ENCODE measurements at regions not wholly inside any gene's neighbourhood (a gene's known extent, or its start where the extent isn't known, plus 50 kb on each side); places are given as distances from the start of the nearest gene placed in this dataset.

DNA sequence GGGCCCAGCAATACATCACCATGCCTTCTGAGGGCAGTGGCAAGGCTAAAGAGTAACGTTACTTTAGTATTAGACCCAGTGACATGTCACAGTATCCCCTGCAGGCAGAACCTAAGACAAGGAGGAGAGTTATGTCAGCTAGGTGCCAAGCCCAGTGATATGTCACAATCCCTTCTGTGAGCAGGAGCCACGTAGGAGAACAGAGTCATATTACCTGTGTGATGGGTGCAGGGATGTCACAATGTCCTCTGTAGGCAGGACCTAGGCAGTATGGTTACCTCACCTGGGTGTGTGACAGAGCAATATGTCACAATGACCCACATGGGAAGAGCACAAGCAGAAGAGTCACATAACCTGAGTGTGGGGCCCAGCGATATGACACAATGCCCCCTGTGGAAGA lies 121.8 kb downstream of the ZNF675 start:
- H3K9me3 ChIP-seq (ENCODE audit: control extremely low read depth in 1 of 5, control insufficient read depth in 4 of 5, insufficient read depth in 2 of 5, low read depth in 1 of 5, low read length in 4 of 5), result peaks cover 1 to 29% (median 24%) of the 10 kb centered on the region in 5 experiments
- H3K27ac ChIP-seq (ENCODE audit: insufficient read depth in 1 of 2, low read depth in 1 of 2, low read length in 2 of 2, poor library complexity in 1 of 2, severe bottlenecking in 2 of 2), result no peak overlapping the region
- ChIA-PET CTCF (no interaction called here), POLR2A (no interaction called here)
- H3K4me3 ChIP-seq (ENCODE audit: control insufficient read depth in 1 of 7, extremely low read depth in 1 of 7, insufficient read depth in 4 of 7, low read depth in 2 of 7, low read length in 6 of 7), result no peak overlapping the region
- DNase-seq, result no peak
- H3K4me1 ChIP-seq (ENCODE audit: control extremely low read depth in 1 of 4, control insufficient read depth in 4 of 4, insufficient read depth in 4 of 4, low read length in 3 of 4), result no peaks in the 10 kb centered on the region
- H3K27me3 ChIP-seq (replicated peaks in 2 of 5; ENCODE audit: control insufficient read depth in 4 of 5, insufficient read depth in 5 of 5, low read length in 4 of 5), result no peaks in the 10 kb centered on the region
- 89% methylated on average over 3 of the region's 3 CpGs for WGBS (ENCODE audit: insufficient coverage)
- H3K36me3 ChIP-seq (ENCODE audit: control insufficient read depth in 4 of 4, insufficient read depth in 4 of 4, low read length in 3 of 4), result no peaks in the 10 kb centered on the region

DNA sequence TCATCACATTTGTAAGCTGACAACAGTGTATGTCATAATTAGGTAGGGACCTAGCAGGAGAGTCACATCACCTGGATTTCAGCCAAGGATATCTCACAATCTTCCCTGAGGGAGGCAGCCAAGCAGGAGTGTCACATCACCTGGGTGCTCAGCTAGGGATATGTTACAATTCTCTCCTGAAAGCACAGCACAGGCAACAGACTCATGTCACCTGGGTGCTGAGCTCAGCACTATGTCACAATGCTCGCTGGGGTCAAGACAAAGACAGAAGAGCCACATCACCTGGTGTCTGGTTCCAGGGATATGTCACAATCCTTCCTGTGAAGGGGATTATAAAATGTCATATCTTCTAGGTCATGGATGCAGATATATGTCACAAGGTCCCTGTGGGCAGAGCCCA lies 123.7 kb downstream of the ZNF675 start:
- 100% methylated on average over 1 of the region's 1 CpG for WGBS (ENCODE audit: insufficient coverage)
- H3K4me3 ChIP-seq (ENCODE audit: control insufficient read depth in 1 of 7, extremely low read depth in 1 of 7, insufficient read depth in 4 of 7, low read depth in 2 of 7, low read length in 6 of 7), result no peak overlapping the region
- no peaks in the 10 kb centered on the region for H3K27me3 ChIP-seq (replicated peaks in 2 of 5; ENCODE audit: control insufficient read depth in 4 of 5, insufficient read depth in 5 of 5, low read length in 4 of 5)
- peaks cover 2 to 29% (median 11%) of the 10 kb centered on the region in 5 experiments for H3K9me3 ChIP-seq (ENCODE audit: control extremely low read depth in 1 of 5, control insufficient read depth in 4 of 5, insufficient read depth in 2 of 5, low read depth in 1 of 5, low read length in 4 of 5)
- DNase-seq, result no peak
- no peaks in the 10 kb centered on the region for H3K36me3 ChIP-seq (ENCODE audit: control insufficient read depth in 4 of 4, insufficient read depth in 4 of 4, low read length in 3 of 4)
- CTCF ChIA-PET, result no interaction called here
- no peak overlapping the region for H3K27ac ChIP-seq (ENCODE audit: insufficient read depth in 1 of 2, low read depth in 1 of 2, low read length in 2 of 2, poor library complexity in 1 of 2, severe bottlenecking in 2 of 2)
- POLR2A ChIA-PET, result no interaction called here
- H3K4me1 ChIP-seq (ENCODE audit: control extremely low read depth in 1 of 4, control insufficient read depth in 4 of 4, insufficient read depth in 4 of 4, low read length in 3 of 4), result no peaks in the 10 kb centered on the region

DNA sequence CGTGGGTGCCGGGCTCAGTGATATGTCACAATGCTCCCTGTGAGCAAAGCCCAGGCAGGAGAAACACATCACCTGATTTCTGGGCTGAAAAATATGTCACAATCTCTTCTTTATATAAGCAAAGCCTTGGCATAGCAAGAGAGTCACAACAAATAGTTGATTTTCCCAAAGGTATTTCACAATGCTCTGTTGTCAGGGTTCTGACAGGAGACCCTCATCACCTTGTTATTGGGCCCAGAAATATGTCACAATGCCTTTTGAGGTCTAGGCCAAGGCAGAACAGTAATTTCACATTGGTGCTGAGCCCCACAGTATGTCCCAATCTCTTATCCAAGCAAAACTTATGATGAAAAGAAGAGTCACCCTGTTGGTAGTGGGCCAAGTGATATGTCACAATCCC lies 125.7 kb downstream of the ZNF675 start:
- ChIA-PET CTCF (no interaction called here), POLR2A (no interaction called here)
- H3K4me3 ChIP-seq (ENCODE audit: control insufficient read depth in 1 of 7, extremely low read depth in 1 of 7, insufficient read depth in 4 of 7, low read depth in 2 of 7, low read length in 6 of 7), result no peak overlapping the region
- H3K27ac ChIP-seq (ENCODE audit: insufficient read depth in 1 of 2, low read depth in 1 of 2, low read length in 2 of 2, poor library complexity in 1 of 2, severe bottlenecking in 2 of 2), result no peak overlapping the region
- no peaks in the 10 kb centered on the region for H3K36me3 ChIP-seq (ENCODE audit: control insufficient read depth in 4 of 4, insufficient read depth in 4 of 4, low read length in 3 of 4)
- H3K9me3 ChIP-seq (ENCODE audit: control extremely low read depth in 1 of 5, control insufficient read depth in 4 of 5, insufficient read depth in 2 of 5, low read depth in 1 of 5, low read length in 4 of 5), result peaks cover 3 to 22% (median 9%) of the 10 kb centered on the region in 5 experiments
- 100% methylated on average over 2 of the region's 2 CpGs for whole genome bisulfite sequencing (ENCODE audit: insufficient coverage)
- DNase-seq, result no peak
- H3K4me1 ChIP-seq (ENCODE audit: control extremely low read depth in 1 of 4, control insufficient read depth in 4 of 4, insufficient read depth in 4 of 4, low read length in 3 of 4), result no peaks in the 10 kb centered on the region
- H3K27me3 ChIP-seq (replicated peaks in 2 of 5; ENCODE audit: control insufficient read depth in 4 of 5, insufficient read depth in 5 of 5, low read length in 4 of 5), result no peaks in the 10 kb centered on the region

DNA sequence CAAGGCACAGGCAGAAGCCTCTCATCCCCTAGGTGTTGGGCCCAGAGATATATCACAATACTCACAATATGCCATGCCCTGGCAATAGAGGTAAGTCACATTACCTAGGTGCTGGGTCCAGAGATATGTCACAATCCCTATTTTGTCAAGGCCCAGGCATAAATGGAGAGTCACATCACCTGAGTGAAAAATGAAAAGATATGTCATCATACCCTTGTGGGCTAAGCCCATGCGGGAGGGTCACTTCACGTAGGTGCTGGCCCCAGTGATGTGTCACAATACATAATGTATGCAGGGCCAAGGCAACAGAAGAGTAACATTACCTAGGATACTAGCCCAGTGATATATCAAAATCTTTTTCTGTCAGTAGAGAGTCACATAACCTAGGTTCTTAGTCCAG lies 127.0 kb downstream of the ZNF675 start:
- peaks cover 3 to 24% (median 6%) of the 10 kb centered on the region in 5 experiments for H3K9me3 ChIP-seq (ENCODE audit: control extremely low read depth in 1 of 5, control insufficient read depth in 4 of 5, insufficient read depth in 2 of 5, low read depth in 1 of 5, low read length in 4 of 5)
- no peak for DNase-seq
- H3K27ac ChIP-seq (ENCODE audit: insufficient read depth in 1 of 2, low read depth in 1 of 2, low read length in 2 of 2, poor library complexity in 1 of 2, severe bottlenecking in 2 of 2), result no peak overlapping the region
- no peaks in the 10 kb centered on the region for H3K4me1 ChIP-seq (ENCODE audit: control extremely low read depth in 1 of 4, control insufficient read depth in 4 of 4, insufficient read depth in 4 of 4, low read length in 3 of 4)
- WGBS (ENCODE audit: insufficient coverage), result 88% methylated on average over 2 of the region's 2 CpGs
- H3K4me3 ChIP-seq (ENCODE audit: control insufficient read depth in 1 of 7, extremely low read depth in 1 of 7, insufficient read depth in 4 of 7, low read depth in 2 of 7, low read length in 6 of 7), result no peak overlapping the region
- CTCF ChIA-PET, result no interaction called here
- no peaks in the 10 kb centered on the region for H3K36me3 ChIP-seq (ENCODE audit: control insufficient read depth in 4 of 4, insufficient read depth in 4 of 4, low read length in 3 of 4)
- no peaks in the 10 kb centered on the region for H3K27me3 ChIP-seq (replicated peaks in 2 of 5; ENCODE audit: control insufficient read depth in 4 of 5, insufficient read depth in 5 of 5, low read length in 4 of 5)
- POLR2A ChIA-PET, result no interaction called here

DNA sequence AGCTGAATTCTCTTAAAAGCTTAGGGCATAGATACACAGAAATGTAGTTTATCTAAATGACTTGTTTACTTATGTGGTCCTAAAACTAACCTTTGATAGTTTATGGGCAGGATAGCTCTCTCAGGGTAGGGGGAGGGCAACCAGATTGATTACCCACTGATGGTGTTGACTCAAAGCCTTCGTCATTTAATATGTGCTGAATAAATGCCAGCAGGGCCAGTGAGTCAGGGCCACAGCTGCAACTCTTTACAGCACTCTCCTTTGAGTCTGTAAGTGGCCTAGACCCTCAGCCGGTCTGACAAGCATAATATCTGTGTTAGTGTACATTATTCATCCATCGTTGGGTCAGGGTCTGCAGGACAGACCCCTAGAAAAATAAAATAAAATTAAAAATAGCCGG lies 128.5 kb downstream of the ZNF675 start:
- H3K9me3 ChIP-seq (ENCODE audit: control extremely low read depth in 1 of 5, control insufficient read depth in 4 of 5, insufficient read depth in 2 of 5, low read depth in 1 of 5, low read length in 4 of 5), result peaks cover 3 to 19% (median 6%) of the 10 kb centered on the region in 5 experiments
- H3K36me3 ChIP-seq (ENCODE audit: control insufficient read depth in 4 of 4, insufficient read depth in 4 of 4, low read length in 3 of 4), result no peaks in the 10 kb centered on the region
- no peaks in the 10 kb centered on the region for H3K4me1 ChIP-seq (ENCODE audit: control extremely low read depth in 1 of 4, control insufficient read depth in 4 of 4, insufficient read depth in 4 of 4, low read length in 3 of 4)
- DNase-seq, result no peak
- H3K27ac ChIP-seq (ENCODE audit: insufficient read depth in 1 of 2, low read depth in 1 of 2, low read length in 2 of 2, poor library complexity in 1 of 2, severe bottlenecking in 2 of 2), result no peak overlapping the region
- 88% methylated on average over 2 of the region's 4 CpGs for whole genome bisulfite sequencing (ENCODE audit: insufficient coverage)
- POLR2A ChIA-PET, result no interaction called here
- H3K4me3 ChIP-seq (ENCODE audit: control insufficient read depth in 1 of 7, extremely low read depth in 1 of 7, insufficient read depth in 4 of 7, low read depth in 2 of 7, low read length in 6 of 7), result no peak overlapping the region
- CTCF ChIA-PET, result no interaction called here
- no peaks in the 10 kb centered on the region for H3K27me3 ChIP-seq (replicated peaks in 2 of 5; ENCODE audit: control insufficient read depth in 4 of 5, insufficient read depth in 5 of 5, low read length in 4 of 5)

- CTCF ChIA-PET, result no interaction called here
- POLR2A ChIA-PET, result no interaction called here
- Histone ChIP-seq H3K27ac (ENCODE audit: insufficient read depth in 1 of 2, low read depth in 1 of 2, low read length in 2 of 2, poor library complexity in 1 of 2, severe bottlenecking in 2 of 2) (no peak overlapping the region), H3K36me3 (ENCODE audit: control insufficient read depth in 4 of 4, insufficient read depth in 4 of 4, low read length in 3 of 4) (no peaks in the 10 kb centered on the region), H3K4me3 (ENCODE audit: control insufficient read depth in 1 of 7, extremely low read depth in 1 of 7, insufficient read depth in 4 of 7, low read depth in 2 of 7, low read length in 6 of 7) (no peak overlapping the region), H3K9me3 (ENCODE audit: control extremely low read depth in 1 of 5, control insufficient read depth in 4 of 5, insufficient read depth in 2 of 5, low read depth in 1 of 5, low read length in 4 of 5) (peaks cover 3 to 19% (median 6%) of the 10 kb centered on the region in 5 experiments), H3K4me1 (ENCODE audit: control extremely low read depth in 1 of 4, control insufficient read depth in 4 of 4, insufficient read depth in 4 of 4, low read length in 3 of 4) (no peaks in the 10 kb centered on the region), H3K27me3 (replicated peaks in 2 of 5; ENCODE audit: control insufficient read depth in 4 of 5, insufficient read depth in 5 of 5, low read length in 4 of 5) (no peaks in the 10 kb centered on the region)
- WGBS (ENCODE audit: insufficient coverage), result 97% methylated on average over 4 of the region's 5 CpGs
- no peak for DNase-seq
These were observed 129.6 kb downstream of the ZNF675 start for GRCh38 chr19:23557381-23557780.

- Histone ChIP-seq H3K9me3 (ENCODE audit: control extremely low read depth in 1 of 5, control insufficient read depth in 4 of 5, insufficient read depth in 2 of 5, low read depth in 1 of 5, low read length in 4 of 5) (peaks cover 3 to 17% (median 5%) of the 10 kb centered on the region in 5 experiments), H3K27ac (ENCODE audit: insufficient read depth in 1 of 2, low read depth in 1 of 2, low read length in 2 of 2, poor library complexity in 1 of 2, severe bottlenecking in 2 of 2) (no peak overlapping the region), H3K27me3 (replicated peaks in 2 of 5; ENCODE audit: control insufficient read depth in 4 of 5, insufficient read depth in 5 of 5, low read length in 4 of 5) (no peaks in the 10 kb centered on the region), H3K4me3 (ENCODE audit: control insufficient read depth in 1 of 7, extremely low read depth in 1 of 7, insufficient read depth in 4 of 7, low read depth in 2 of 7, low read length in 6 of 7) (no peak overlapping the region), H3K4me1 (ENCODE audit: control extremely low read depth in 1 of 4, control insufficient read depth in 4 of 4, insufficient read depth in 4 of 4, low read length in 3 of 4) (no peaks in the 10 kb centered on the region), H3K36me3 (ENCODE audit: control insufficient read depth in 4 of 4, insufficient read depth in 4 of 4, low read length in 3 of 4) (no peaks in the 10 kb centered on the region)
- no CpG with 5 or more reads among the region's 1 CpG for WGBS (ENCODE audit: insufficient coverage)
- DNase-seq, result no peak
- ChIA-PET POLR2A (no interaction called here), CTCF (no interaction called here)
These were observed 132.5 kb downstream of the ZNF675 start for GRCh38 chr19:23554548-23554947.
